ENCODE measurements at regions not wholly inside any gene's neighbourhood (a gene's known extent, or its start where the extent isn't known, plus 50 kb on each side); places are given as distances from the start of the nearest gene placed in this dataset.

GRCh38 chr2:14387332-14387731 is 245.2 kb upstream of the LRATD1 start:
- TF ChIP-seq CTCF (conservative IDR thresholded peaks at IDR 0.05; ENCODE audit: low read depth in 2 of 2) = no peak
- no peak for TF ChIP-seq POLR2AphosphoS5 (IDR thresholded peaks at IDR 0.05; ENCODE audit: low read depth)
